ENCODE measurements at regions not wholly inside any gene's neighbourhood (a gene's known extent, or its start where the extent isn't known, plus 50 kb on each side); places are given as distances from the start of the nearest gene placed in this dataset.

DNA sequence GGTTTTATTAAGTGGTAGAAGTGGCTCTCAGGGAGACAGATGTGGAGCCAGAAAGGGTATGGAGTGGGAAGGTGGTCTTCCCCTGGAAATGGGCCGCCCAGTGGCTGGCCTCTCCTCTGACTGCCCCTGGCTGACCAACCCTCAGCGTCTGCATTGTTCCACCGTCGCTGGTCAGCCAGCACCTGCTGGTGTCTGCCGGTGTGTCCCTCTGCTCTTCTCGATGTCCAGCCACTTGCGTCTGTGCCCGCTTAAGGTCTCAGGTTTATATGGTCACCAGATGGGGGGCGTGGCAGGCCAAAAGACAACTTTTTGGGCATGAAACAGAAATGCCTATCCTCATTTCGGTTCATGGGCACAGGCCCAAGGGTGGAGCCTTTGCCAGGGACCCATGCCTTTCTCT lies 1221.5 kb downstream of the JRKL start:
- Histone ChIP-seq H3K9me1 (replicated peaks; ENCODE audit: control insufficient read depth, extremely low read depth, insufficient read depth, low read length) (no peaks in the 10 kb centered on the region), H3K4me1 (ENCODE audit: control insufficient read depth, extremely low read depth, insufficient read depth, low read length) (peaks cover 13% of the 10 kb centered on the region), H4K20me1 (replicated peaks; ENCODE audit: control insufficient read depth, extremely low read depth, insufficient read depth, low read length) (no peaks in the 10 kb centered on the region), H3K9ac (replicated peaks; ENCODE audit: extremely low read depth, insufficient read depth, low read length) (no peak overlapping the region), H3K79me2 (ENCODE audit: control insufficient read depth, insufficient read depth, low read length) (no peaks in the 10 kb centered on the region), H3K4me2 (ENCODE audit: insufficient read depth, low read length) (no peak overlapping the region), H3K36me3 (ENCODE audit: control insufficient read depth in 2 of 2, extremely low read depth in 1 of 2, insufficient read depth in 2 of 2, low read length in 2 of 2) (no peaks in the 10 kb centered on the region), H3K27ac (ENCODE audit: insufficient read depth, low read depth, low read length) (no peak overlapping the region), H3K4me3 (replicated peaks in 1 of 3; ENCODE audit: insufficient read depth in 1 of 3, low read depth in 1 of 3, low read length in 3 of 3) (no peak overlapping the region), H3K27me3 (ENCODE audit: control insufficient read depth in 2 of 2, insufficient read depth in 2 of 2, low read length in 2 of 2) (no peaks in the 10 kb centered on the region), H3K9me3 (replicated peaks; ENCODE audit: control insufficient read depth, insufficient read depth, low read length) (no peaks in the 10 kb centered on the region), H2AFZ (ENCODE audit: low read depth, low read length) (no peak overlapping the region)
- no peak for FAIRE-seq
- ChIA-PET CTCF (interaction anchor here (1.0 to 1.1 kb wide), 2 partner anchors 9 to 1147 kb away, joined by 3 to 4 read pairs; no protein-coding TSS in a partner anchor), POLR2A (no interaction called here)
- TF ChIP-seq POLR2A (IDR thresholded peaks at IDR 0.05; ENCODE audit: low read depth, low read length) (no peak), EZH2 (IDR thresholded peaks at IDR 0.05; ENCODE audit: borderline replicate concordance, low read depth, low read length, severe bottlenecking) (no peak), FOS (IDR thresholded peaks at IDR 0.05; ENCODE audit: borderline replicate concordance, insufficient read depth, low read length) (no peak), JUN (IDR thresholded peaks at IDR 0.05; ENCODE audit: borderline replicate concordance, insufficient read depth, insufficient read length, low read depth) (no peak), MYC (IDR thresholded peaks at IDR 0.05; ENCODE audit: low read depth, low read length) (no peak), POLR2AphosphoS5 (IDR thresholded peaks at IDR 0.05; ENCODE audit: insufficient read depth, low read depth, low read length) (no peak), GATA2 (IDR thresholded peaks at IDR 0.05; ENCODE audit: insufficient read depth, insufficient read length, low read depth, low read length) (no peak)
- TF ChIP-seq, protein P1, sequence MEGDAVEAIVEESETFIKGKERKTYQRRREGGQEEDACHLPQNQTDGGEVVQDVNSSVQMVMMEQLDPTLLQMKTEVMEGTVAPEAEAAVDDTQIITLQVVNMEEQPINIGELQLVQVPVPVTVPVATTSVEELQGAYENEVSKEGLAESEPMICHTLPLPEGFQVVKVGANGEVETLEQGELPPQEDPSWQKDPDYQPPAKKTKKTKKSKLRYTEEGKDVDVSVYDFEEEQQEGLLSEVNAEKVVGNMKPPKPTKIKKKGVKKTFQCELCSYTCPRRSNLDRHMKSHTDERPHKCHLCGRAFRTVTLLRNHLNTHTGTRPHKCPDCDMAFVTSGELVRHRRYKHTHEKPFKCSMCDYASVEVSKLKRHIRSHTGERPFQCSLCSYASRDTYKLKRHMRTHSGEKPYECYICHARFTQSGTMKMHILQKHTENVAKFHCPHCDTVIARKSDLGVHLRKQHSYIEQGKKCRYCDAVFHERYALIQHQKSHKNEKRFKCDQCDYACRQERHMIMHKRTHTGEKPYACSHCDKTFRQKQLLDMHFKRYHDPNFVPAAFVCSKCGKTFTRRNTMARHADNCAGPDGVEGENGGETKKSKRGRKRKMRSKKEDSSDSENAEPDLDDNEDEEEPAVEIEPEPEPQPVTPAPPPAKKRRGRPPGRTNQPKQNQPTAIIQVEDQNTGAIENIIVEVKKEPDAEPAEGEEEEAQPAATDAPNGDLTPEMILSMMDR (IDR thresholded peaks at IDR 0.05; ENCODE audit: extremely low read depth in 1 of 2, insufficient read depth in 1 of 2, low read depth in 1 of 2, low read length in 2 of 2) = no peak
- TF ChIP-seq, protein P2, sequence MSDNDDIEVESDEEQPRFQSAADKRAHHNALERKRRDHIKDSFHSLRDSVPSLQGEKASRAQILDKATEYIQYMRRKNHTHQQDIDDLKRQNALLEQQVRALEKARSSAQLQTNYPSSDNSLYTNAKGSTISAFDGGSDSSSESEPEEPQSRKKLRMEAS (IDR thresholded peaks at IDR 0.05; ENCODE audit: insufficient read depth, insufficient read length) = no peak
- no TSS peak for BruUV-seq (replicated peaks)
- dilution Hi-C loops (cut with MboI; ENCODE audit: extremely low pct_ligation_motif_present, low sequenced_read_pairs) (no loop called here), intact Hi-C loops (cut with micrococcal nuclease) (loop anchor here (10.0 kb wide), 3 partner anchors 203 to 1147 kb away; no protein-coding TSS in a partner anchor)
- no peak for DNase-seq (ENCODE audit: low read depth, low spot score)

Measured in endothelial cell of umbilical vein (primary cell).